Gastroesophageal sphincter (tissue), 4 donors: ENCODE measurements at regions not wholly inside any gene's neighbourhood (a gene's known extent, or its start where the extent isn't known, plus 50 kb on each side); places are given as distances from the start of the nearest gene placed in this dataset.

Experiments
- ATAC-seq: fragments of 150-250 bp; one replicate; pipeline ENCODE4 v1.9.1; 2016; ENCODE audit warnings: mild to moderate bottlenecking, moderate library complexity
- H3K27ac ChIP-seq, 4 donors: fragments of 200-600 bp; sonication (generic) in 3 of 4; 1 replicate in 3 of 4; 2 replicates in 1 of 4; pipeline ENCODE4 v1.5.1; 2016 to 2019
- H3K27me3 ChIP-seq: fragments of 200-600 bp; sonication (generic); one replicate; pipeline ENCODE4 v1.5.1; 2019
- H3K36me3 ChIP-seq, 2 donors: fragments of 200-600 bp; sonication (generic); one replicate each; pipeline ENCODE4 v1.5.1; 2019; ENCODE audit warnings: control low read depth in 1 of 2
- H3K4me1 ChIP-seq, 3 donors: fragments of 200-600 bp; sonication (generic); 1 replicate in 2 of 3; 2 replicates in 1 of 3; pipeline ENCODE4 v1.5.1; 2016 to 2019; ENCODE audit warnings: control low read depth in 2 of 3
- H3K4me3 ChIP-seq, 2 donors: fragments of 200-600 bp; sonication (generic); one replicate each; pipeline ENCODE4 v1.5.1; 2019; ENCODE audit warnings: mild to moderate bottlenecking in 1 of 2, moderate library complexity in 1 of 2
- H3K9me3 ChIP-seq, 3 donors: fragments of 200-600 bp; sonication (generic); one replicate each; pipeline ENCODE4 v1.5.1; 2017 to 2019; ENCODE audit warnings: control low read depth in 2 of 3
- CTCF ChIP-seq, 4 experiments: fragments of 200-600 bp in 2 of 4; fragments of 450-650 bp in 2 of 4; sonication (generic) in 1 of 4; IDR thresholded peaks; one replicate each; pipeline ENCODE4 v1.5.1; 2017 to 2019; ENCODE audit warnings: antibody characterized with exemption in 4 of 4, mild to moderate bottlenecking in 2 of 4, moderate library complexity in 2 of 4
- EP300 ChIP-seq: sonication (generic); formaldehyde crosslinking; IDR thresholded peaks from one replicate; pipeline ENCODE4 v1.6.1; 2017; ENCODE audit warnings: antibody characterized with exemption, mild to moderate bottlenecking
- POLR2A ChIP-seq, 2 donors: fragments of 450-650 bp; IDR thresholded peaks; one replicate each; pipeline ENCODE4 v1.6.1; 2017; ENCODE audit warnings: antibody characterized with exemption in 2 of 2, mild to moderate bottlenecking in 2 of 2, moderate library complexity in 1 of 2
- POLR2AphosphoS5 ChIP-seq: sonication (generic); formaldehyde crosslinking; IDR thresholded peaks from one replicate; pipeline ENCODE4 v1.6.1; 2017; ENCODE audit warnings: antibody characterized with exemption
- WGBS, 2 donors: methylation state at CpG; one replicate each; pipeline ENCODE4 v1.1.5; 2018; ENCODE audit warnings: low coverage in 1 of 2; 5-methylcytosine and 5-hydroxymethylcytosine counted together

DNA sequence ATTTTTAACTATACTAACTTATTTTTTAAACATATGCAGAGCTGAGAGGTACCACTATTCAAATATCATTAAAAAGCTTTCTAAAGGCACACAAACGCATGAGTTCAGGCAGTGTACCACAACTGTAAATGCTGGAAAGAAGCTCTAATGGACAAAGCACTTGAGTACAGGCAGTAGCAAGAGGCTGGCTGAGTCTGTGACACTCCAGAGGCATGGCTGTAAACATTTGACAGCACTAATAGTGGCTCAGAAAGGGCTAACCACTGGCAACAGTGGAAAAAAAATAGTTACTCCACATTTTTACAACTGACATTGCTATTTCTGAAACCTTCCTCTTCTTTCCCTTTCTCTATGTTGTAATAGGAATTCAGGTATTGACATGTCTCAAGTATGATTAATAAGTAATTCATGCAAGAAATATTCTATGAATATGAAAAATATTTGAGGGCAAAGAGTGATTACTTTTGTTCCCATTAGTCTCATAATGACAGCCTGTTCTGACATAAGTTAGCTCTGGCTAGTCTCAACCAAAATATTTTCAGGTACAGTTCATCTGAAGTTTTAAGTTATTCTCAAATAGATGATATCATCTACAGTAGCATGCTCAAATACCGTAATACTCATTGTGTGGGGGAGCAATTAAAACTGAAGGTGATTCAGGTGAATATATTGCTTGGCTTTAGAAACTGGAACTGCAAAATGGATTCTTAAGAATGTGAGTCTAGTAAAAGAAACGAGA is 324.0 kb upstream of the POT1 start:
- no peak for ATAC-seq
- WGBS, 2 donors: 19 to 49% methylated on average over 2 to 3 of the region's 3 CpGs
- TF ChIP-seq POLR2A (IDR thresholded peaks at IDR 0.05): no peak
- no peak for TF ChIP-seq POLR2AphosphoS5
- no peak for TF ChIP-seq EP300
- TF ChIP-seq CTCF (IDR thresholded peaks at IDR 0.05): no peak

DNA sequence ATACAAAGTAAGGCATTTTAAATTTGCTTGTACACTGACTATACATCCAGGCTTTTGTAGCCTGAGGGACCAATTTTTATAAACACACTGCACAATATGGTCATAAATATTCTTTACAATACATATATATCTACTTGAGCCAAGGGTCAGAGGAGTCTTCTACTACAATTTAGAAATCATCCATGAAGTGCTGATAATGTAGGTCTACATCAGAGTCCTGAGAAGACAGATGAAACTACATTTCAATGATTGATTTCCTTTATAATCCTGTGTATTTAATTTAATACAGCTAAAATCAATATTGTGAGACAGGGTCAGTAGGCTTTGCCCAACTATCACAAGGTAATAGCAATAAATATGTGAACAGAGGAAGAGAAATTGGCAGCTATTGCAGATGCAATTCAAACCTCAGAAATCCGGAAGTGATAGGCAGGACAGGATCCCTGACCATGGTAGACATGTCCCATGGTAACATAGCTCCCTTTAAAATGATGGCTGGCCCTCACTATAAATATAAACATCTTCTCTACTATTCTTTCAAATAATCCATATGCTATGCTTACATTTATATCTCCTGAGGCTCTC is 318.0 kb upstream of the POT1 start:
- no peaks in the 10 kb centered on the region for H3K9me3 ChIP-seq
- H3K36me3 ChIP-seq: no peaks in the 10 kb centered on the region
- WGBS, 2 donors: 60 to 71% methylated on average over 1 of the region's 1 CpG
- ATAC-seq: no peak
- H3K27ac ChIP-seq: no peak overlapping the region
- H3K27me3 ChIP-seq: no peaks in the 10 kb centered on the region
- TF ChIP-seq CTCF (IDR thresholded peaks at IDR 0.05): no peak
- no peak for TF ChIP-seq EP300
- no peak for TF ChIP-seq POLR2AphosphoS5
- no peak for TF ChIP-seq POLR2A (IDR thresholded peaks at IDR 0.05)
- H3K4me3 ChIP-seq: no peak overlapping the region
- H3K4me1 ChIP-seq: no peaks in the 10 kb centered on the region

More for the DNA sequence above, 324.0 kb upstream of the POT1 start:
- Histone ChIP-seq H3K27me3 (no peaks in the 10 kb centered on the region), H3K36me3 (no peaks in the 10 kb centered on the region), H3K4me1 (no peaks in the 10 kb centered on the region), H3K27ac (no peak overlapping the region), H3K4me3 (no peak overlapping the region), H3K9me3 (no peaks in the 10 kb centered on the region)

DNA sequence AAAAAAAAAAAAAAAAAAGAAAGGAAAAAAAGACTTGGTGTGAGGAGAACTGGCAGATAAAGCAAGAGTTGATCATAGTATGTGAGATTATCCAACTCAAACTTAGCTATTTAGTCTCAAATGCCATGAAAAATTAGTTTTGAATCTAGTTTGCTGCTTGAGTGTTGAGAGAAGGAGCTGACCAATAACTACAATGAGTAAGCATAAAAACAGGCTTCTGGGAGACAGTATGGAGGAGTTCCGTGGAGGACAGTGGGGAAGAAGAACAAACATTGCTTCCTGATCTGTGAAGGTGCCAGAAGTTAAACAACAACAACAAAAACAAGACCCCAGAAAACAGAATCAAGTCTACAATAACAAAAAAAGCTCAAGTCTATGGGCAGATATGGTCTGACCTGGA is 317.1 kb upstream of the POT1 start:
- no peaks in the 10 kb centered on the region for H3K4me1 ChIP-seq
- 44 to 56% methylated on average over 1 of the region's 1 CpG for WGBS, 2 donors
- no peak for ATAC-seq
- H3K27me3 ChIP-seq: no peaks in the 10 kb centered on the region
- no peaks in the 10 kb centered on the region for H3K36me3 ChIP-seq
- H3K9me3 ChIP-seq: no peaks in the 10 kb centered on the region
- TF ChIP-seq POLR2AphosphoS5 (no peak), POLR2A (IDR thresholded peaks at IDR 0.05) (no peak), CTCF (IDR thresholded peaks at IDR 0.05) (no peak), EP300 (no peak)
- H3K27ac ChIP-seq: no peak overlapping the region
- H3K4me3 ChIP-seq: no peak overlapping the region

DNA sequence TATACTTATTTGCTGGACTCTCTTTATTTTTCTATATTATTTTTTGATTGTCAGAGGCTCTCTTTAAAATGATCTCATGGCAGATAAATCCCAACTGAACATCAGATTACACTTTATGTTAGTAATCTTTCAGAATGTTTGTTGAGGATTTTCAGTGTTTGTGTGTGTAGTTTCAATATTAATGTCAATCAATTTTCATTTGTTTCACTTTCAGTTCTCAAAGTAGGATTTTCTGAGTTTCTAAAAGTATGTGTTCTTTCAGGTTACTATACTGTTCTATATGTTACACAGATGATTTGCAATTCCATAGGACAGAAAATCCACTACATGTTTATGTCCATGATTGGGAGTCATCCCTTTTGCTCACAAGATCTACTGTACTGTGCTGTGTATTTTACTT is 311.9 kb upstream of the POT1 start:
- ATAC-seq: no peak
- Histone ChIP-seq H3K9me3 (no peaks in the 10 kb centered on the region), H3K4me1 (no peaks in the 10 kb centered on the region), H3K4me3 (no peak overlapping the region), H3K27me3 (no peaks in the 10 kb centered on the region), H3K27ac (no peak overlapping the region), H3K36me3 (no peaks in the 10 kb centered on the region)
- TF ChIP-seq POLR2AphosphoS5 (no peak), EP300 (no peak), POLR2A (IDR thresholded peaks at IDR 0.05) (no peak), CTCF (IDR thresholded peaks at IDR 0.05) (no peak)

- TF ChIP-seq POLR2A (IDR thresholded peaks at IDR 0.05) (no peak), EP300 (no peak), CTCF (IDR thresholded peaks at IDR 0.05) (no peak), POLR2AphosphoS5 (no peak)
- no peaks in the 10 kb centered on the region for H3K36me3 ChIP-seq
- H3K27ac ChIP-seq: no peak overlapping the region
- WGBS, 2 donors: 64 to 76% methylated on average over 1 of the region's 1 CpG
- no peaks in the 10 kb centered on the region for H3K27me3 ChIP-seq
- no peak for ATAC-seq
- no peaks in the 10 kb centered on the region for H3K4me1 ChIP-seq
- H3K4me3 ChIP-seq: no peak overlapping the region
- H3K9me3 ChIP-seq: peaks cover 0 to 13% (median 0%) of the 10 kb centered on the region in 3 donors
These were observed 293.0 kb upstream of the POT1 start for GRCh38 chr7:125222596-125222995.
